ENCODE measurements at regions not wholly inside any gene's neighbourhood (a gene's known extent, or its start where the extent isn't known, plus 50 kb on each side); places are given as distances from the start of the nearest gene placed in this dataset.

DNA sequence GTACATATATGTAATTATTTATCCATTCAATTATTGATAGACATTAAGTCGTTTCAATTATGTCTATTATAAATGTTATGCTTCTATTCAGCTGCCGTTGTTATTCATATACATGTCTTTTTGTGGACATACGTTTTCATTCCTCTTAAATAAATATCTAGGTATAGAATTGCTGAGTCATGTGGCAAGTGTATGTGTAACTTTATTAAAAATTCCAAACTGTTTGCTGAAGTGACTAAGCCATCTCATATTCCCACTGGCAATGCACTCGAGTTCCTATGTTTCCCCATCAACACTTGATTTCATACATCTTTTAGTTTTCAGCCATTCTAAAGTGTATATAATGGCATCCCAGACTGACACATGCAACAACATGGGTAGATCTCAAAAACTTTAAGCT is 739.7 kb upstream of the POU3F2 start:
- TF ChIP-seq EZH2 (IDR thresholded peaks at IDR 0.05; ENCODE audit: insufficient read depth, poor library complexity, severe bottlenecking) (no peak), EZH2phosphoT487 (IDR thresholded peaks at IDR 0.05; ENCODE audit: insufficient read depth, low read depth) (no peak)

All from GM23248 (cell line).